ENCODE measurements at regions not wholly inside any gene's neighbourhood (a gene's known extent, or its start where the extent isn't known, plus 50 kb on each side); places are given as distances from the start of the nearest gene placed in this dataset.

GRCh38 chr1:221448585-221449175 is 293.2 kb downstream of the DUSP10 start:
- Histone ChIP-seq H3K27me3 (no peaks in the 10 kb centered on the region), H3K4me1 (ENCODE audit: insufficient read depth) (no peaks in the 10 kb centered on the region), H3K36me3 (no peaks in the 10 kb centered on the region), H3K4me3 (no peak overlapping the region), H3K27ac (no peak overlapping the region), H3K9me3 (no peaks in the 10 kb centered on the region)
- TF ChIP-seq EP300 (IDR thresholded peaks at IDR 0.05) (no peak), POLR2A (IDR thresholded peaks at IDR 0.05) (no peak)
- TF ChIP-seq, protein P1, sequence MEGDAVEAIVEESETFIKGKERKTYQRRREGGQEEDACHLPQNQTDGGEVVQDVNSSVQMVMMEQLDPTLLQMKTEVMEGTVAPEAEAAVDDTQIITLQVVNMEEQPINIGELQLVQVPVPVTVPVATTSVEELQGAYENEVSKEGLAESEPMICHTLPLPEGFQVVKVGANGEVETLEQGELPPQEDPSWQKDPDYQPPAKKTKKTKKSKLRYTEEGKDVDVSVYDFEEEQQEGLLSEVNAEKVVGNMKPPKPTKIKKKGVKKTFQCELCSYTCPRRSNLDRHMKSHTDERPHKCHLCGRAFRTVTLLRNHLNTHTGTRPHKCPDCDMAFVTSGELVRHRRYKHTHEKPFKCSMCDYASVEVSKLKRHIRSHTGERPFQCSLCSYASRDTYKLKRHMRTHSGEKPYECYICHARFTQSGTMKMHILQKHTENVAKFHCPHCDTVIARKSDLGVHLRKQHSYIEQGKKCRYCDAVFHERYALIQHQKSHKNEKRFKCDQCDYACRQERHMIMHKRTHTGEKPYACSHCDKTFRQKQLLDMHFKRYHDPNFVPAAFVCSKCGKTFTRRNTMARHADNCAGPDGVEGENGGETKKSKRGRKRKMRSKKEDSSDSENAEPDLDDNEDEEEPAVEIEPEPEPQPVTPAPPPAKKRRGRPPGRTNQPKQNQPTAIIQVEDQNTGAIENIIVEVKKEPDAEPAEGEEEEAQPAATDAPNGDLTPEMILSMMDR (IDR thresholded peaks at IDR 0.05), result no peak
- 84 to 90% (median 88%) methylated on average over 7 of the region's 7 CpGs for WGBS, 3 donors
- DNase-seq, result no peak
- intact Hi-C loops (cut with DNase I), result no loop called here

- no peaks in the 10 kb centered on the region for H3K4me1 ChIP-seq (ENCODE audit: insufficient read depth)
- H3K9me3 ChIP-seq, result no peaks in the 10 kb centered on the region
- no peak for DNase-seq
- TF ChIP-seq EP300 (IDR thresholded peaks at IDR 0.05), result no peak
- TF ChIP-seq POLR2A (IDR thresholded peaks at IDR 0.05), result no peak
- TF ChIP-seq, protein P1 (IDR thresholded peaks at IDR 0.05), result no peak
- intact Hi-C loops (cut with DNase I), result no loop called here
- whole genome bisulfite sequencing, 3 donors, result 84 to 92% (median 88%) methylated on average over 2 of the region's 2 CpGs
- H3K36me3 ChIP-seq, result no peaks in the 10 kb centered on the region
- H3K27ac ChIP-seq, result no peak overlapping the region
- H3K4me3 ChIP-seq, result no peak overlapping the region
- no peaks in the 10 kb centered on the region for H3K27me3 ChIP-seq
Observed at GRCh38 chr1:221449194-221449593, 292.7 kb downstream of the DUSP10 start.

GRCh38 chr1:221449801-221450470 is 292.0 kb downstream of the DUSP10 start:
- no peaks in the 10 kb centered on the region for H3K9me3 ChIP-seq
- no peak overlapping the region for H3K27ac ChIP-seq
- TF ChIP-seq, protein P1 (IDR thresholded peaks at IDR 0.05), result no peak
- TF ChIP-seq EP300 (IDR thresholded peaks at IDR 0.05) (no peak), POLR2A (IDR thresholded peaks at IDR 0.05) (no peak)
- H3K4me1 ChIP-seq (ENCODE audit: insufficient read depth), result no peaks in the 10 kb centered on the region
- no peak for DNase-seq
- H3K36me3 ChIP-seq, result no peaks in the 10 kb centered on the region
- 78 to 86% (median 86%) methylated on average over 3 of the region's 3 CpGs for WGBS, 3 donors
- intact Hi-C loops (cut with DNase I), result no loop called here
- H3K4me3 ChIP-seq, result no peak overlapping the region
- no peaks in the 10 kb centered on the region for H3K27me3 ChIP-seq

GRCh38 chr1:221451741-221452140 is 290.1 kb downstream of the DUSP10 start:
- Histone ChIP-seq H3K36me3 (no peaks in the 10 kb centered on the region), H3K9me3 (no peaks in the 10 kb centered on the region), H3K4me1 (ENCODE audit: insufficient read depth) (no peaks in the 10 kb centered on the region), H3K4me3 (no peak overlapping the region), H3K27ac (no peak overlapping the region), H3K27me3 (no peaks in the 10 kb centered on the region)
- 46 to 62% (median 54%) methylated on average over 1 of the region's 1 CpG for WGBS, 3 donors
- intact Hi-C loops (cut with DNase I), result no loop called here
- TF ChIP-seq POLR2A (IDR thresholded peaks at IDR 0.05) (no peak), EP300 (IDR thresholded peaks at IDR 0.05) (no peak)
- TF ChIP-seq, protein P1 (IDR thresholded peaks at IDR 0.05), result no peak
- no peak for DNase-seq
